K562 (cell line): ENCODE measurements at regions not wholly inside any gene's neighbourhood (a gene's known extent, or its start where the extent isn't known, plus 50 kb on each side); places are given as distances from the start of the nearest gene placed in this dataset.
A peak's percentile ranks its signal among the peaks of the same experiment; 100 is the strongest.

Experiments used
- ARNT ChIP-seq, 2 experiments: fragments of 450-650 bp; IDR thresholded peaks; 2 replicates each; pipeline ENCODE4 v1.6.1; 2016; ENCODE audit warnings: mild to moderate bottlenecking in 1 of 2
- CEBPB ChIP-seq: fragments of 450-650 bp; IDR thresholded peaks from 2 replicates; pipeline ENCODE4 v1.6.1; 2016; ENCODE audit warnings: missing genetic modification characterization, missing compliant biosample characterization
- CGGBP1 ChIP-seq: fragments of 250-450 bp; sonication (Bioruptor Pico); IDR thresholded peaks from 2 replicates; pipeline ENCODE4 v1.9.0; 2021; ENCODE audit warnings: mild to moderate bottlenecking
- E2F1 ChIP-seq: sonication (generic); formaldehyde crosslinking; IDR thresholded peaks from 2 replicates; pipeline ENCODE4 v1.8.1; 2023; ENCODE audit warnings: mild to moderate bottlenecking, missing genetic modification reagents, moderate library complexity
- E2F6 ChIP-seq, 2 experiments: IDR thresholded peaks; 2 replicates each; pipeline ENCODE4 v1.6.1; 2011; ENCODE audit warnings: borderline replicate concordance in 1 of 2, control low read depth in 1 of 2, low read depth in 1 of 2, low read length in 1 of 2, mild to moderate bottlenecking in 1 of 2, mixed read lengths in 1 of 2, moderate library complexity in 1 of 2; ENCODE audit not compliant: insufficient read depth in 1 of 2, insufficient read length in 1 of 2, poor library complexity in 1 of 2, severe bottlenecking in 1 of 2; ENCODE audit errors: extremely low read depth in 1 of 2
- GATAD2B ChIP-seq: fragments of 450-650 bp; IDR thresholded peaks from 2 replicates; pipeline ENCODE4 v1.6.1; 2017; ENCODE audit warnings: mild to moderate bottlenecking, borderline replicate concordance
- MCM2 ChIP-seq: fragments of 450-650 bp; IDR thresholded peaks from 2 replicates; pipeline ENCODE4 v1.6.1; 2017; ENCODE audit warnings: low read depth, mild to moderate bottlenecking
- MXD1 ChIP-seq: fragments of 250-450 bp; sonication (Bioruptor Pico); IDR thresholded peaks from 2 replicates; pipeline ENCODE4 v1.8.0; 2021; ENCODE audit warnings: borderline replicate concordance, mild to moderate bottlenecking, moderate library complexity; ENCODE audit not compliant: poor library complexity, severe bottlenecking
- NR4A1 ChIP-seq, 2 experiments: fragments of 250-450 bp in 1 of 2; fragments of 450-650 bp in 1 of 2; sonication (Bioruptor Pico) in 1 of 2; IDR thresholded peaks; 2 replicates each; pipeline versions ENCODE4 v1.4.0 to v1.6.1; 2016 to 2020; ENCODE audit warnings: mild to moderate bottlenecking in 2 of 2, missing compliant biosample characterization in 1 of 2, missing genetic modification characterization in 1 of 2, moderate library complexity in 1 of 2
- SAFB2 ChIP-seq: fragments of 200-400 bp; formaldehyde crosslinking; IDR thresholded peaks from 2 replicates; pipeline ENCODE4 v1.6.1; 2018; ENCODE audit warnings: borderline replicate concordance, low read length, low read depth, moderate library complexity; ENCODE audit not compliant: severe bottlenecking
- SMARCC2 ChIP-seq: fragments of 450-650 bp; IDR thresholded peaks from 2 replicates; pipeline ENCODE4 v1.6.1; 2017; ENCODE audit warnings: antibody characterized with exemption, moderate library complexity, mild to moderate bottlenecking, low read depth
- ZC3H8 ChIP-seq: fragments of 450-650 bp; IDR thresholded peaks from 2 replicates; pipeline ENCODE4 v1.6.1; 2017
- ZMIZ1 ChIP-seq, 2 experiments: fragments of 150-350 bp in 1 of 2; IDR thresholded peaks; 2 replicates each; pipeline ENCODE4 v1.6.1; 2012 to 2016; ENCODE audit warnings: low read depth in 2 of 2, low read length in 2 of 2, mild to moderate bottlenecking in 1 of 2, moderate library complexity in 1 of 2
- ZNF280A ChIP-seq: fragments of 450-650 bp; IDR thresholded peaks from 2 replicates; pipeline ENCODE4 v1.6.1; 2018; ENCODE audit warnings: mild to moderate bottlenecking, low read depth; ENCODE audit not compliant: partially characterized antibody
- ZNF395 ChIP-seq: fragments of 200-800 bp; sonication (Bioruptor generic); IDR thresholded peaks from 2 replicates; pipeline ENCODE4 v1.6.1; 2017; ENCODE audit warnings: missing genetic modification characterization, missing compliant biosample characterization
- ZNF668 ChIP-seq: fragments of 250-450 bp; sonication (Bioruptor Pico); IDR thresholded peaks from 2 replicates; pipeline ENCODE4 v1.8.0; 2022; ENCODE audit warnings: mild to moderate bottlenecking, inconsistent platforms

- TF ChIP-seq ARNT (IDR thresholded peaks at IDR 0.05) (no peak), ZMIZ1 (IDR thresholded peaks at IDR 0.05; ENCODE audit: low read depth in 2 of 2, low read length in 2 of 2) (no peak), E2F6 (IDR thresholded peaks at IDR 0.05; ENCODE audit: borderline replicate concordance in 1 of 2, extremely low read depth in 1 of 2, insufficient read depth in 1 of 2, insufficient read length in 1 of 2, low read depth in 1 of 2, low read length in 1 of 2, poor library complexity in 1 of 2, severe bottlenecking in 1 of 2) (no peak), CEBPB (tag) (no peak), ZC3H8 (no peak), GATAD2B (no peak), ZNF668 (CRISPR knock-in tag) (no peak), SMARCC2 (no peak), E2F1 (CRISPR knock-in tag) (no peak; the same call in 1 of the 2 replicates), SAFB2 (no peak), NR4A1 (CRISPR knock-in tag; IDR thresholded peaks at IDR 0.05) (no peak), NR4A1 (tag; IDR thresholded peaks at IDR 0.05) (peak; percentile 53; the same call in 1 of the 2 replicates), ZNF395 (CRISPR knock-in tag) (no peak), MXD1 (no peak), MCM2 (no peak), CGGBP1 (CRISPR knock-in tag) (no peak), ZNF280A (no peak)
Measured at GRCh38 chr7:106589198-106589879, 71.6 kb downstream of the CCDC71L start (continued).
